GM12878 (cell line): ENCODE measurements at regions not wholly inside any gene's neighbourhood (a gene's known extent, or its start where the extent isn't known, plus 50 kb on each side); places are given as distances from the start of the nearest gene placed in this dataset.

Experiments
- CBX5 ChIP-seq: sonication (generic); IDR thresholded peaks from 2 replicates; pipeline ENCODE4 v1.6.1; 2016; ENCODE audit warnings: low read depth, moderate library complexity, mild to moderate bottlenecking, inconsistent platforms
- CHD4 ChIP-seq: fragments of 200-600 bp; sonication (generic); IDR thresholded peaks from 2 replicates; pipeline ENCODE4 v1.6.1; 2016; ENCODE audit warnings: mild to moderate bottlenecking
- CTCF ChIP-seq, 3 experiments: IDR thresholded peaks in 2 of 3; conservative IDR thresholded peaks in 1 of 3; 2 replicates each; pipeline ENCODE4 v1.5.1; 2011; ENCODE audit warnings: low read depth in 3 of 3, low read length in 3 of 3, mild to moderate bottlenecking in 3 of 3, control low read depth in 2 of 3, moderate library complexity in 2 of 3, inconsistent platforms in 1 of 3, mixed read lengths in 1 of 3; ENCODE audit not compliant: control insufficient read depth in 2 of 3, insufficient read depth in 1 of 3; ENCODE audit errors: extremely low read depth in 1 of 3
- DPF2 ChIP-seq: fragments of 450-650 bp; IDR thresholded peaks from 2 replicates; pipeline ENCODE4 v1.6.1; 2017; ENCODE audit warnings: mild to moderate bottlenecking
- EZH2 ChIP-seq: IDR thresholded peaks from 2 replicates; pipeline ENCODE4 v1.6.1; 2012; ENCODE audit warnings: low read depth, mild to moderate bottlenecking, control low read depth, inconsistent platforms, low read length, borderline replicate concordance; ENCODE audit not compliant: control insufficient read depth
- FOXM1 ChIP-seq: IDR thresholded peaks from 2 replicates; pipeline ENCODE4 v1.6.1; 2012; ENCODE audit warnings: low read depth, mild to moderate bottlenecking, inconsistent platforms, low read length, moderate library complexity
- NR2C2 ChIP-seq: IDR thresholded peaks from 2 replicates; pipeline ENCODE4 v1.6.1; 2011; ENCODE audit warnings: borderline replicate concordance, low read depth; ENCODE audit not compliant: control insufficient read depth, insufficient read length
- RAD21 ChIP-seq: IDR thresholded peaks from 2 replicates; pipeline ENCODE4 v1.6.1; 2011; ENCODE audit warnings: mild to moderate bottlenecking, low read depth, low read length, moderate library complexity; ENCODE audit not compliant: insufficient read depth
- TBL1XR1 ChIP-seq: IDR thresholded peaks from 2 replicates; pipeline ENCODE4 v1.6.1; 2012; ENCODE audit warnings: low read depth, low read length, improper control_type of control experiment
- TCF12 ChIP-seq: IDR thresholded peaks from 2 replicates; pipeline ENCODE4 v1.6.1; 2011; ENCODE audit warnings: low read depth, mild to moderate bottlenecking, low read length
- TF ChIP-seq, protein P1 (sequence below): fragments of 450-650 bp; IDR thresholded peaks from 2 replicates; pipeline ENCODE4 v1.6.1; 2014; ENCODE audit warnings: mild to moderate bottlenecking

DNA sequence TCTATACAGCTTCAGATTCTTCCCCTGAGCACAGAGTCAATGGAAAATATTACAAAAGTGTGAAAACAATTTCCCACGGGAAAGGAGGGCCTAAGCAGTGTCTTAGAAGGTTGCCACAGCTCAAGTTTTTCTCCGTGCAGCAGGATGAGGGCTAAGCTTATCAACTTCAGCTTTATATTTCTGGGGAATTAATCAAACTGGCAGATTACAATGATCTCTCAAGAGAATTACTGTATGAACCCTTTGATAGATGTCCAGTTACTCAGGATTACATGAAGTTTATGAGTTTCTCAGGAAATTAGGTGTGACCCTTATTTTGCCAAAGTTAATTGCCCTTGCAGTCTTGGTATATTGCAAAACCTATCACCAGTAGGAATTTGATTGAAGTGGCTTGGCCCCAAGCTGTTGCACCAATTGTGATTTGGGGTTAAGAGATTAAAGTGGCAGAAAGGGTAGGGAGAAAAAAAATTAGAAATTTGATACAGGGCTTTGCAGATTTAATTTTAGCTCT, 298.4 kb downstream of the MAP2K6 start:
- TF ChIP-seq CHD4 (no peak), DPF2 (no peak), EZH2 (no peak), CTCF (IDR thresholded peaks at IDR 0.05 in 2 of 3, conservative IDR thresholded peaks at IDR 0.05 in 1 of 3; ENCODE audit: control insufficient read depth in 2 of 3, extremely low read depth in 1 of 3, insufficient read depth in 1 of 3, low read depth in 3 of 3, low read length in 3 of 3) (no peak), CBX5 (no peak), TCF12 (no peak), RAD21 (no peak), TBL1XR1 (no peak), NR2C2 (no peak), FOXM1 (no peak)
- TF ChIP-seq, protein P1, sequence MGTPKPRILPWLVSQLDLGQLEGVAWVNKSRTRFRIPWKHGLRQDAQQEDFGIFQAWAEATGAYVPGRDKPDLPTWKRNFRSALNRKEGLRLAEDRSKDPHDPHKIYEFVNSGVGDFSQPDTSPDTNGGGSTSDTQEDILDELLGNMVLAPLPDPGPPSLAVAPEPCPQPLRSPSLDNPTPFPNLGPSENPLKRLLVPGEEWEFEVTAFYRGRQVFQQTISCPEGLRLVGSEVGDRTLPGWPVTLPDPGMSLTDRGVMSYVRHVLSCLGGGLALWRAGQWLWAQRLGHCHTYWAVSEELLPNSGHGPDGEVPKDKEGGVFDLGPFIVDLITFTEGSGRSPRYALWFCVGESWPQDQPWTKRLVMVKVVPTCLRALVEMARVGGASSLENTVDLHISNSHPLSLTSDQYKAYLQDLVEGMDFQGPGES, result no peak
